T-helper 2 cell treated with Interferon-gamma antibody and Interleukin-4, amounts not matched to agents 5 μg/mL and 100 μg/mL, for 36 hours (primary cell): ENCODE measurements at regions not wholly inside any gene's neighbourhood (a gene's known extent, or its start where the extent isn't known, plus 50 kb on each side); places are given as distances from the start of the nearest gene placed in this dataset.
"Not testable (repeated sequence)": the region's sequence is repeated elsewhere in the genome, so short reads cannot be mapped to it uniquely, and the experiment has no call there.

Source experiments
- DNase-seq: peaks from one replicate; pipeline ENCODE4 v3.0.0; 2021; ENCODE audit warnings: low spot score
- H3K27ac Mint-ChIP-seq: one replicate; pipeline ENCODE4 v1.8.0; 2021; ENCODE audit warnings: mild to moderate bottlenecking, mixed read lengths
- H3K27me3 Mint-ChIP-seq: one replicate; pipeline ENCODE4 v1.8.0; 2021; ENCODE audit warnings: low read depth, mixed read lengths
- H3K36me3 Mint-ChIP-seq: one replicate; pipeline ENCODE4 v1.8.0; 2021; ENCODE audit warnings: low read depth, mixed read lengths
- H3K4me1 Mint-ChIP-seq: one replicate; pipeline ENCODE4 v1.8.0; 2021; ENCODE audit warnings: low read depth, mixed read lengths
- H3K4me3 Mint-ChIP-seq: one replicate; pipeline ENCODE4 v1.8.0; 2022; ENCODE audit warnings: mild to moderate bottlenecking, moderate library complexity, mixed read lengths
- H3K9me3 Mint-ChIP-seq: one replicate; pipeline ENCODE4 v1.8.0; 2021; ENCODE audit warnings: mixed read lengths

- not testable (repeated sequence) for DNase-seq, H3K9me3 Mint-ChIP-seq, H3K4me3 Mint-ChIP-seq, H3K4me1 Mint-ChIP-seq, H3K27ac Mint-ChIP-seq, H3K36me3 Mint-ChIP-seq, H3K27me3 Mint-ChIP-seq
Observed at GRCh38 chr9:40592406-40592805, 536.1 kb downstream of the FOXD4L6 start.

- DNase-seq, H3K36me3 Mint-ChIP-seq, H3K4me3 Mint-ChIP-seq, H3K9me3 Mint-ChIP-seq, H3K27me3 Mint-ChIP-seq, H3K4me1 Mint-ChIP-seq, H3K27ac Mint-ChIP-seq: not testable (repeated sequence)
Observed at GRCh38 chr9:40591915-40592314, 536.6 kb downstream of the FOXD4L6 start.

GRCh38 chr9:40587475-40588195 lies 540.8 kb downstream of the FOXD4L6 start:
- not testable (repeated sequence) for DNase-seq, H3K4me1 Mint-ChIP-seq, H3K27me3 Mint-ChIP-seq, H3K9me3 Mint-ChIP-seq, H3K36me3 Mint-ChIP-seq, H3K4me3 Mint-ChIP-seq, H3K27ac Mint-ChIP-seq

- not testable (repeated sequence) for H3K36me3 Mint-ChIP-seq, DNase-seq, H3K27ac Mint-ChIP-seq, H3K4me1 Mint-ChIP-seq, H3K27me3 Mint-ChIP-seq, H3K4me3 Mint-ChIP-seq, H3K9me3 Mint-ChIP-seq
Observed at GRCh38 chr9:40584039-40584438, 544.4 kb downstream of the FOXD4L6 start.

- peak overlapping the region; percentile 54 for H3K4me3 Mint-ChIP-seq
- not testable (repeated sequence) for H3K36me3 Mint-ChIP-seq, H3K9me3 Mint-ChIP-seq, H3K27me3 Mint-ChIP-seq, H3K27ac Mint-ChIP-seq, H3K4me1 Mint-ChIP-seq, DNase-seq
Observed at GRCh38 chr9:40583230-40583629, 545.3 kb downstream of the FOXD4L6 start.

- H3K27ac Mint-ChIP-seq, H3K4me1 Mint-ChIP-seq, H3K4me3 Mint-ChIP-seq, H3K36me3 Mint-ChIP-seq, DNase-seq, H3K27me3 Mint-ChIP-seq, H3K9me3 Mint-ChIP-seq: not testable (repeated sequence)
Observed at GRCh38 chr9:40578908-40579307, 549.6 kb downstream of the FOXD4L6 start.
